Endothelial cell of umbilical vein (primary cell): ENCODE measurements at regions not wholly inside any gene's neighbourhood (a gene's known extent, or its start where the extent isn't known, plus 50 kb on each side); places are given as distances from the start of the nearest gene placed in this dataset.

Experiments used
- BruUV-seq: library from RNA; stranded (reverse); fragments of 400-500 nt; replicated peaks from 2 replicates; lab custom pipeline; 2021; lab: Mats Ljungman, UMichigan
- CTCF ChIA-PET: fragments of 300-600, 350-600 bp; sonication (Branson Sonifier 250); formaldehyde crosslinking; loops from one replicate; lab custom pipeline; 2021; ENCODE audit warnings: antibody characterized with exemption, inconsistent platforms; lab: Charles Lee
- POLR2A ChIA-PET: fragments of 300-600, 350-600 bp; sonication (Branson Sonifier 250); formaldehyde crosslinking; loops from one replicate; lab custom pipeline; 2021; ENCODE audit warnings: antibody characterized with exemption, inconsistent platforms; lab: Charles Lee
- DNase-seq: peaks from one replicate; pipeline ENCODE4 v3.0.0-alpha.2; 2011; ENCODE audit warnings: low read depth, low spot score
- FAIRE-seq: peaks from 2 replicates; lab custom pipeline; 2011; peaks lifted over from hg19 to GRCh38; lab: Jason Lieb, UNC
- H2AFZ ChIP-seq: 2 replicates; pipeline ENCODE4 v1.6.0; 2012; ENCODE audit warnings: low read depth, low read length, control low read depth, inconsistent platforms
- H3K27ac ChIP-seq: 2 replicates; pipeline ENCODE4 v1.5.1; 2011; ENCODE audit warnings: low read depth, mild to moderate bottlenecking, control low read depth, low read length, moderate library complexity; ENCODE audit not compliant: insufficient read depth
- H3K27me3 ChIP-seq, 2 experiments: 2 replicates each; pipeline versions ENCODE4 v1.6.0 to v1.6.1; 2011; ENCODE audit warnings: low read length in 2 of 2, mixed read lengths in 1 of 2; ENCODE audit not compliant: control insufficient read depth in 2 of 2, insufficient read depth in 2 of 2
- H3K36me3 ChIP-seq, 2 experiments: 2 replicates in 1 of 2; 3 replicates in 1 of 2; pipeline ENCODE4 v1.5.1; 2011; ENCODE audit warnings: low read length in 2 of 2, mild to moderate bottlenecking in 1 of 2, moderate library complexity in 1 of 2; ENCODE audit not compliant: control insufficient read depth in 2 of 2, insufficient read depth in 2 of 2; ENCODE audit errors: extremely low read depth in 1 of 2
- H3K4me1 ChIP-seq: 3 replicates; pipeline ENCODE4 v1.5.1; 2011; ENCODE audit warnings: mild to moderate bottlenecking, low read length; ENCODE audit not compliant: control insufficient read depth, insufficient read depth; ENCODE audit errors: extremely low read depth
- H3K4me2 ChIP-seq: 2 replicates; pipeline ENCODE4 v1.6.1; 2011; ENCODE audit warnings: low read length, control low read depth, mixed read lengths; ENCODE audit not compliant: insufficient read depth
- H3K4me3 ChIP-seq, 3 experiments: fragments of 200-600 bp in 1 of 3; sonication (generic), shearing (Covaris generic) in 1 of 3; replicated peaks in 1 of 3; 2 replicates each; pipeline ENCODE4 v1.5.1; 2011 to 2016; ENCODE audit warnings: control low read depth in 3 of 3, low read length in 3 of 3, mild to moderate bottlenecking in 2 of 3, inconsistent platforms in 1 of 3, low read depth in 1 of 3, moderate library complexity in 1 of 3; ENCODE audit not compliant: insufficient read depth in 1 of 3
- H3K79me2 ChIP-seq: 2 replicates; pipeline ENCODE4 v1.6.0; 2012; ENCODE audit warnings: low read length, inconsistent platforms; ENCODE audit not compliant: control insufficient read depth, insufficient read depth
- H3K9ac ChIP-seq: replicated peaks from 2 replicates; pipeline ENCODE3; 2011; ENCODE audit warnings: low read length, control low read depth; ENCODE audit not compliant: insufficient read depth; ENCODE audit errors: extremely low read depth
- H3K9me1 ChIP-seq: replicated peaks from 3 replicates; pipeline ENCODE4 v1.6.0; 2011; ENCODE audit warnings: mild to moderate bottlenecking, low read length; ENCODE audit not compliant: control insufficient read depth, insufficient read depth; ENCODE audit errors: extremely low read depth
- H3K9me3 ChIP-seq: replicated peaks from 2 replicates; pipeline ENCODE4 v1.5.1; 2012; ENCODE audit warnings: low read length, inconsistent platforms; ENCODE audit not compliant: control insufficient read depth, insufficient read depth
- H4K20me1 ChIP-seq: replicated peaks from 2 replicates; pipeline ENCODE3; 2011; ENCODE audit warnings: mild to moderate bottlenecking, low read length; ENCODE audit not compliant: control insufficient read depth, insufficient read depth; ENCODE audit errors: extremely low read depth
- EZH2 ChIP-seq: IDR thresholded peaks from 2 replicates; pipeline ENCODE4 v1.6.1; 2012; ENCODE audit warnings: borderline replicate concordance, low read depth, mild to moderate bottlenecking, moderate library complexity, low read length, inconsistent platforms; ENCODE audit not compliant: severe bottlenecking
- JUN ChIP-seq: IDR thresholded peaks from 2 replicates; pipeline ENCODE4 v1.6.1; 2011; ENCODE audit warnings: borderline replicate concordance, low read depth; ENCODE audit not compliant: insufficient read length, insufficient read depth
- POLR2A ChIP-seq: IDR thresholded peaks from 2 replicates; pipeline ENCODE4 v1.6.1; 2012; ENCODE audit warnings: low read depth, mild to moderate bottlenecking, control low read depth, low read length
- dilution Hi-C: fragments of 300-500 bp; cut with MboI; formaldehyde crosslinking; loops from one replicate; pipeline ENCODE4 v1.15.0; 2019; ENCODE audit warnings: low sequenced_read_pairs; ENCODE audit not compliant: extremely low pct_ligation_motif_present
- intact Hi-C: fragments of 100-400 bp; cut with micrococcal nuclease; formaldehyde crosslinking; loops from one replicate; pipeline ENCODE4 v1.10.0; 2022
- TF ChIP-seq, protein P1 (sequence below), 2 donors: IDR thresholded peaks; 1 replicate in 1 of 2; 2 replicates in 1 of 2; pipeline ENCODE4 v1.5.1; 2011; ENCODE audit warnings: low read length in 2 of 2, mild to moderate bottlenecking in 2 of 2, moderate library complexity in 2 of 2, control low read depth in 1 of 2, inconsistent platforms in 1 of 2, low read depth in 1 of 2; ENCODE audit not compliant: insufficient read depth in 1 of 2; ENCODE audit errors: extremely low read depth in 1 of 2

DNA sequence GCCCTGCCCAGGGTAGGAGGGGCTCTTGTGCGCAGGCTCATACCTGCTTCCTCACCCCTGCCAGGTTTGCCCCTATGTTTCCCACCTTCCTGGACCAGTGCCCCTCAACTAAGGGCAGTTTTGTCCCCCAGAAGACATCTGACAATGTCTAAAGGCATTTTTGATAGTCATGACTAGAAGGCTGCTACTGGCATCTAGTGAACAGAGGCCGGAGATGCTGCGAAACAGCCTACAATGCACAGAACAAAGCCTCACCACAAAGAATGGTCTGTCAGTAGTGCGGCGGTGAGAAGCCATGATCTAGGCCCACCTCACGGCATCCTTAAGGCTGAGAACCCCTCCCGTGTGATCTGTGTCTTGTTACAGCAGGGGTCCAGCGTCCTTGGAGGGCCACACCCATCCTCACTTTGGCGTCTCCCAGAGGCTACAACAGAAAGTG is 96.0 kb downstream of the TMEM17 start:
- H3K4me2 ChIP-seq = no peak overlapping the region
- dilution Hi-C loops = no loop called here
- H3K79me2 ChIP-seq = no peaks in the 10 kb centered on the region
- H3K4me1 ChIP-seq = peaks cover 6% of the 10 kb centered on the region
- H3K36me3 ChIP-seq = no peaks in the 10 kb centered on the region
- H3K9me1 ChIP-seq = no peaks in the 10 kb centered on the region
- ChIA-PET CTCF (interaction anchor here (1.4 to 7.3 kb wide), 4 partner anchors 70 to 492 kb away, joined by 4 to 159 read pairs (median 20); no protein-coding TSS in a partner anchor), POLR2A (no interaction called here)
- TF ChIP-seq, protein P1, sequence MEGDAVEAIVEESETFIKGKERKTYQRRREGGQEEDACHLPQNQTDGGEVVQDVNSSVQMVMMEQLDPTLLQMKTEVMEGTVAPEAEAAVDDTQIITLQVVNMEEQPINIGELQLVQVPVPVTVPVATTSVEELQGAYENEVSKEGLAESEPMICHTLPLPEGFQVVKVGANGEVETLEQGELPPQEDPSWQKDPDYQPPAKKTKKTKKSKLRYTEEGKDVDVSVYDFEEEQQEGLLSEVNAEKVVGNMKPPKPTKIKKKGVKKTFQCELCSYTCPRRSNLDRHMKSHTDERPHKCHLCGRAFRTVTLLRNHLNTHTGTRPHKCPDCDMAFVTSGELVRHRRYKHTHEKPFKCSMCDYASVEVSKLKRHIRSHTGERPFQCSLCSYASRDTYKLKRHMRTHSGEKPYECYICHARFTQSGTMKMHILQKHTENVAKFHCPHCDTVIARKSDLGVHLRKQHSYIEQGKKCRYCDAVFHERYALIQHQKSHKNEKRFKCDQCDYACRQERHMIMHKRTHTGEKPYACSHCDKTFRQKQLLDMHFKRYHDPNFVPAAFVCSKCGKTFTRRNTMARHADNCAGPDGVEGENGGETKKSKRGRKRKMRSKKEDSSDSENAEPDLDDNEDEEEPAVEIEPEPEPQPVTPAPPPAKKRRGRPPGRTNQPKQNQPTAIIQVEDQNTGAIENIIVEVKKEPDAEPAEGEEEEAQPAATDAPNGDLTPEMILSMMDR (IDR thresholded peaks at IDR 0.05; ENCODE audit: extremely low read depth in 1 of 2, insufficient read depth in 1 of 2, low read depth in 1 of 2, low read length in 2 of 2) = peak in 1 of 2 donors; percentile 21
- TF ChIP-seq JUN = no peak
- TF ChIP-seq POLR2A = no peak
- BruUV-seq = no TSS peak
- no peak for FAIRE-seq
- intact Hi-C loops = loop anchor here (2.0 to 10.0 kb wide), 2 partner anchors 213 to 875 kb away; partner anchors contain the start of genes B3GNT2 and XPO1
- DNase-seq = peak; percentile 23
- no peak overlapping the region for H3K4me3 ChIP-seq
- no peaks in the 10 kb centered on the region for H4K20me1 ChIP-seq
- H2AFZ ChIP-seq = no peak overlapping the region
- H3K27me3 ChIP-seq = no peaks in the 10 kb centered on the region
- no peaks in the 10 kb centered on the region for H3K9me3 ChIP-seq
- no peak overlapping the region for H3K27ac ChIP-seq
- no peak overlapping the region for H3K9ac ChIP-seq

DNA sequence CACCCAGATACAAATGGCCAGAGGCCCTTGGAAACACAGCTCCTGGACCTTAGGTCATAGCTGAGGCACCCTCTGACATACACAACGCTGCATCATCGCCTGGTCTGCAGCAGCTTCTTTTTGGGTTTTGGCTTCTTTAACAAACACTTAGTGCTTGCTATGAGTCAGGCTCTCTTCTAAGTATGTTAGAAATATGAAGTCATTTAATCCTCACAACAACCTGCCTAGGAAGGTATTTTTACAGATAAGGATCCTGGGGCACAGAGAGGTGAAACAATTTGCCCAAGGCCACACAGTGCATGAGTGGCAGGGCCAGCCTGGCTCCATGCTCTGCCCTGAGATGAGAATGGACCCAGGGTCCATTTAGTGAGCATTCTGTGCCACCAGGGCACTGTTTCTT is 96.6 kb downstream of the TMEM17 start:
- Histone ChIP-seq H3K9me3 (no peaks in the 10 kb centered on the region), H3K27ac (no peak overlapping the region), H3K9ac (no peak overlapping the region), H2AFZ (no peak overlapping the region), H3K4me1 (peaks cover 6% of the 10 kb centered on the region), H3K9me1 (no peaks in the 10 kb centered on the region), H3K36me3 (no peaks in the 10 kb centered on the region), H4K20me1 (no peaks in the 10 kb centered on the region), H3K27me3 (no peaks in the 10 kb centered on the region), H3K79me2 (no peaks in the 10 kb centered on the region), H3K4me2 (no peak overlapping the region), H3K4me3 (no peak overlapping the region)
- dilution Hi-C loops (no loop called here), intact Hi-C loops (no loop called here)
- ChIA-PET CTCF (interaction anchor here (1.4 to 7.3 kb wide), 2 partner anchors 415 to 493 kb away, joined by 4 to 159 read pairs; no protein-coding TSS in a partner anchor), POLR2A (no interaction called here)
- DNase-seq (no peak), FAIRE-seq (no peak)
- TF ChIP-seq POLR2A (no peak), JUN (no peak), EZH2 (no peak)
- no TSS peak for BruUV-seq
